WTC11 (cell line): ENCODE measurements at regions not wholly inside any gene's neighbourhood (a gene's known extent, or its start where the extent isn't known, plus 50 kb on each side); places are given as distances from the start of the nearest gene placed in this dataset.

Source experiments
- ELF4 ChIP-seq: sonication (generic); formaldehyde crosslinking; IDR thresholded peaks from 2 replicates; pipeline ENCODE4 v1.8.1; 2022; ENCODE audit warnings: low read depth, mild to moderate bottlenecking, moderate library complexity, missing genetic modification reagents
- JUN ChIP-seq: sonication (generic); formaldehyde crosslinking; IDR thresholded peaks from 2 replicates; pipeline ENCODE4 v1.8.0; 2023; ENCODE audit warnings: mild to moderate bottlenecking, missing genetic modification reagents
- NR1H2 ChIP-seq: sonication (generic); formaldehyde crosslinking; IDR thresholded peaks from 2 replicates; pipeline ENCODE4 v1.9.0; 2021; ENCODE audit warnings: mild to moderate bottlenecking, moderate library complexity, missing genetic modification reagents
- TP53 ChIP-seq: sonication (generic); formaldehyde crosslinking; IDR thresholded peaks from 2 replicates; pipeline ENCODE4 v1.8.1; 2023; ENCODE audit warnings: mild to moderate bottlenecking, missing genetic modification reagents
- ZNF121 ChIP-seq: sonication (generic); formaldehyde crosslinking; IDR thresholded peaks from 2 replicates; pipeline ENCODE4 v1.8.0; 2023; ENCODE audit warnings: missing genetic modification reagents
- TF ChIP-seq, protein P1 (sequence below): sonication (generic); formaldehyde crosslinking; IDR thresholded peaks from 2 replicates; pipeline ENCODE4 v1.8.0; 2022; ENCODE audit warnings: mild to moderate bottlenecking, missing genetic modification reagents
- TF ChIP-seq, protein P2 (sequence below): sonication (generic); formaldehyde crosslinking; IDR thresholded peaks from 2 replicates; pipeline ENCODE4 v1.8.0; 2023; ENCODE audit warnings: missing genetic modification reagents, mild to moderate bottlenecking, borderline replicate concordance
- TF ChIP-seq, protein P3 (sequence below): fragments of 200-600 bp; IDR thresholded peaks from 2 replicates; pipeline ENCODE4 v1.8.0; 2022; ENCODE audit warnings: antibody characterized with exemption

- TF ChIP-seq, protein P1, sequence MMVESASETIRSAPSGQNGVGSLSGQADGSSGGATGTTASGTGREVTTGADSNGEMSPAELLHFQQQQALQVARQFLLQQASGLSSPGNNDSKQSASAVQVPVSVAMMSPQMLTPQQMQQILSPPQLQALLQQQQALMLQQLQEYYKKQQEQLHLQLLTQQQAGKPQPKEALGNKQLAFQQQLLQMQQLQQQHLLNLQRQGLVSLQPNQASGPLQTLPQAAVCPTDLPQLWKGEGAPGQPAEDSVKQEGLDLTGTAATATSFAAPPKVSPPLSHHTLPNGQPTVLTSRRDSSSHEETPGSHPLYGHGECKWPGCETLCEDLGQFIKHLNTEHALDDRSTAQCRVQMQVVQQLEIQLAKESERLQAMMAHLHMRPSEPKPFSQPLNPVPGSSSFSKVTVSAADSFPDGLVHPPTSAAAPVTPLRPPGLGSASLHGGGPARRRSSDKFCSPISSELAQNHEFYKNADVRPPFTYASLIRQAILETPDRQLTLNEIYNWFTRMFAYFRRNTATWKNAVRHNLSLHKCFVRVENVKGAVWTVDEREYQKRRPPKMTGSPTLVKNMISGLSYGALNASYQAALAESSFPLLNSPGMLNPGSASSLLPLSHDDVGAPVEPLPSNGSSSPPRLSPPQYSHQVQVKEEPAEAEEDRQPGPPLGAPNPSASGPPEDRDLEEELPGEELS (CRISPR knock-in tag), result no peak
- TF ChIP-seq, protein P2, sequence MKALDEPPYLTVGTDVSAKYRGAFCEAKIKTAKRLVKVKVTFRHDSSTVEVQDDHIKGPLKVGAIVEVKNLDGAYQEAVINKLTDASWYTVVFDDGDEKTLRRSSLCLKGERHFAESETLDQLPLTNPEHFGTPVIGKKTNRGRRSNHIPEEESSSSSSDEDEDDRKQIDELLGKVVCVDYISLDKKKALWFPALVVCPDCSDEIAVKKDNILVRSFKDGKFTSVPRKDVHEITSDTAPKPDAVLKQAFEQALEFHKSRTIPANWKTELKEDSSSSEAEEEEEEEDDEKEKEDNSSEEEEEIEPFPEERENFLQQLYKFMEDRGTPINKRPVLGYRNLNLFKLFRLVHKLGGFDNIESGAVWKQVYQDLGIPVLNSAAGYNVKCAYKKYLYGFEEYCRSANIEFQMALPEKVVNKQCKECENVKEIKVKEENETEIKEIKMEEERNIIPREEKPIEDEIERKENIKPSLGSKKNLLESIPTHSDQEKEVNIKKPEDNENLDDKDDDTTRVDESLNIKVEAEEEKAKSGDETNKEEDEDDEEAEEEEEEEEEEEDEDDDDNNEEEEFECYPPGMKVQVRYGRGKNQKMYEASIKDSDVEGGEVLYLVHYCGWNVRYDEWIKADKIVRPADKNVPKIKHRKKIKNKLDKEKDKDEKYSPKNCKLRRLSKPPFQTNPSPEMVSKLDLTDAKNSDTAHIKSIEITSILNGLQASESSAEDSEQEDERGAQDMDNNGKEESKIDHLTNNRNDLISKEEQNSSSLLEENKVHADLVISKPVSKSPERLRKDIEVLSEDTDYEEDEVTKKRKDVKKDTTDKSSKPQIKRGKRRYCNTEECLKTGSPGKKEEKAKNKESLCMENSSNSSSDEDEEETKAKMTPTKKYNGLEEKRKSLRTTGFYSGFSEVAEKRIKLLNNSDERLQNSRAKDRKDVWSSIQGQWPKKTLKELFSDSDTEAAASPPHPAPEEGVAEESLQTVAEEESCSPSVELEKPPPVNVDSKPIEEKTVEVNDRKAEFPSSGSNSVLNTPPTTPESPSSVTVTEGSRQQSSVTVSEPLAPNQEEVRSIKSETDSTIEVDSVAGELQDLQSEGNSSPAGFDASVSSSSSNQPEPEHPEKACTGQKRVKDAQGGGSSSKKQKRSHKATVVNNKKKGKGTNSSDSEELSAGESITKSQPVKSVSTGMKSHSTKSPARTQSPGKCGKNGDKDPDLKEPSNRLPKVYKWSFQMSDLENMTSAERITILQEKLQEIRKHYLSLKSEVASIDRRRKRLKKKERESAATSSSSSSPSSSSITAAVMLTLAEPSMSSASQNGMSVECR (CRISPR knock-in tag), result no peak
- TF ChIP-seq NR1H2 (CRISPR knock-in tag) (no peak), ZNF121 (CRISPR knock-in tag) (no peak), ELF4 (CRISPR knock-in tag) (no peak), JUN (CRISPR knock-in tag) (no peak), TP53 (no peak)
- TF ChIP-seq, protein P3, sequence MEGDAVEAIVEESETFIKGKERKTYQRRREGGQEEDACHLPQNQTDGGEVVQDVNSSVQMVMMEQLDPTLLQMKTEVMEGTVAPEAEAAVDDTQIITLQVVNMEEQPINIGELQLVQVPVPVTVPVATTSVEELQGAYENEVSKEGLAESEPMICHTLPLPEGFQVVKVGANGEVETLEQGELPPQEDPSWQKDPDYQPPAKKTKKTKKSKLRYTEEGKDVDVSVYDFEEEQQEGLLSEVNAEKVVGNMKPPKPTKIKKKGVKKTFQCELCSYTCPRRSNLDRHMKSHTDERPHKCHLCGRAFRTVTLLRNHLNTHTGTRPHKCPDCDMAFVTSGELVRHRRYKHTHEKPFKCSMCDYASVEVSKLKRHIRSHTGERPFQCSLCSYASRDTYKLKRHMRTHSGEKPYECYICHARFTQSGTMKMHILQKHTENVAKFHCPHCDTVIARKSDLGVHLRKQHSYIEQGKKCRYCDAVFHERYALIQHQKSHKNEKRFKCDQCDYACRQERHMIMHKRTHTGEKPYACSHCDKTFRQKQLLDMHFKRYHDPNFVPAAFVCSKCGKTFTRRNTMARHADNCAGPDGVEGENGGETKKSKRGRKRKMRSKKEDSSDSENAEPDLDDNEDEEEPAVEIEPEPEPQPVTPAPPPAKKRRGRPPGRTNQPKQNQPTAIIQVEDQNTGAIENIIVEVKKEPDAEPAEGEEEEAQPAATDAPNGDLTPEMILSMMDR, result no peak
Observed at GRCh38 chr9:87378676-87379075, 119.0 kb upstream of the DAPK1 start.
